ENCODE measurements at regions not wholly inside any gene's neighbourhood (a gene's known extent, or its start where the extent isn't known, plus 50 kb on each side); places are given as distances from the start of the nearest gene placed in this dataset.

GRCh38 chr2:523698-524270 lies 153.4 kb downstream of the TMEM18 start:
- Mint-ChIP-seq H3K9me3 (no peaks in the 10 kb centered on the region), H3K4me1 (ENCODE audit: low read depth) (no peaks in the 10 kb centered on the region), H3K4me3 (no peak overlapping the region), H3K27me3 (ENCODE audit: low read depth) (peaks cover 5% of the 10 kb centered on the region), H3K36me3 (ENCODE audit: low read depth) (no peaks in the 10 kb centered on the region), H3K27ac (no peak overlapping the region)
- intact Hi-C loops (cut with micrococcal nuclease) = no loop called here
- CTCF ChIA-PET = no interaction called here
- DNase-seq = no peak

- H3K4me1 Mint-ChIP-seq (ENCODE audit: low read depth) = no peaks in the 10 kb centered on the region
- no peaks in the 10 kb centered on the region for H3K9me3 Mint-ChIP-seq
- intact Hi-C loops (cut with micrococcal nuclease) = no loop called here
- no peak overlapping the region for H3K4me3 Mint-ChIP-seq
- no peaks in the 10 kb centered on the region for H3K36me3 Mint-ChIP-seq (ENCODE audit: low read depth)
- CTCF ChIA-PET = no interaction called here
- no peak for DNase-seq
- peaks cover 5% of the 10 kb centered on the region for H3K27me3 Mint-ChIP-seq (ENCODE audit: low read depth)
- H3K27ac Mint-ChIP-seq = no peak overlapping the region
These were observed 154.4 kb downstream of the TMEM18 start for GRCh38 chr2:522776-523175.

GRCh38 chr2:521853-522530 lies 155.2 kb downstream of the TMEM18 start:
- H3K36me3 Mint-ChIP-seq (ENCODE audit: low read depth) = no peaks in the 10 kb centered on the region
- intact Hi-C loops (cut with micrococcal nuclease) = no loop called here
- no peak for DNase-seq
- H3K27me3 Mint-ChIP-seq (ENCODE audit: low read depth) = peaks cover 5% of the 10 kb centered on the region
- H3K9me3 Mint-ChIP-seq = no peaks in the 10 kb centered on the region
- no peak overlapping the region for H3K27ac Mint-ChIP-seq
- CTCF ChIA-PET = no interaction called here
- no peaks in the 10 kb centered on the region for H3K4me1 Mint-ChIP-seq (ENCODE audit: low read depth)
- H3K4me3 Mint-ChIP-seq = no peak overlapping the region

GRCh38 chr2:520663-521340 lies 156.4 kb downstream of the TMEM18 start:
- H3K27ac Mint-ChIP-seq = no peak overlapping the region
- H3K27me3 Mint-ChIP-seq (ENCODE audit: low read depth) = peaks cover 3% of the 10 kb centered on the region
- no peaks in the 10 kb centered on the region for H3K36me3 Mint-ChIP-seq (ENCODE audit: low read depth)
- no peaks in the 10 kb centered on the region for H3K4me1 Mint-ChIP-seq (ENCODE audit: low read depth)
- CTCF ChIA-PET = no interaction called here
- H3K4me3 Mint-ChIP-seq = no peak overlapping the region
- no peak for DNase-seq
- no peaks in the 10 kb centered on the region for H3K9me3 Mint-ChIP-seq
- intact Hi-C loops (cut with micrococcal nuclease) = no loop called here

GRCh38 chr2:516944-517343 lies 160.3 kb downstream of the TMEM18 start:
- intact Hi-C loops (cut with micrococcal nuclease) = no loop called here
- CTCF ChIA-PET = interaction anchor here (0.5 kb wide), 1 partner anchor 46 kb away, joined by 3 read pairs; no protein-coding TSS in a partner anchor
- no peaks in the 10 kb centered on the region for H3K4me1 Mint-ChIP-seq (ENCODE audit: low read depth)

DNA sequence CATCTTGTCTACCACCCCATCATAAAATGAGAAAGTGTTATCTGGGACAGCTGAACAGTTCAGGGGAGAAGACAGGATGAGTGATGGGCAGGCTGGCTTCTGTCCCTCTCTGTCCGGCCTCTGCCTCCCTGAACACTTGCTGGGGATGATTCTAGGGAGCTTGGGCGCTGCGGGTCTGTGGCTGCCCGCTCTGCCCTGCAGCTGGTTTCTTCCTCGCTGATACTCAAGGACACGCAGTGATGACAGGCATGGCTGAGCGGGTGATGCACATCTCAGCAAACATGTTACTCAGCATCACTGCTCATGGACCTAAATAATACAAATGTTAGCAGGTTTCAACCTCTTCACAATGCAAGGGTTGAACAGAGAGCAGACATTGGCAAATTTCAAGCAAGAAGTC lies 161.1 kb downstream of the TMEM18 start:
- Mint-ChIP-seq H3K4me1 (ENCODE audit: low read depth) (no peaks in the 10 kb centered on the region), H3K27me3 (ENCODE audit: low read depth) (peaks cover 2% of the 10 kb centered on the region), H3K9me3 (no peaks in the 10 kb centered on the region), H3K4me3 (no peak overlapping the region), H3K36me3 (ENCODE audit: low read depth) (no peaks in the 10 kb centered on the region), H3K27ac (no peak overlapping the region)
- DNase-seq = no peak
- CTCF ChIA-PET = no interaction called here
- intact Hi-C loops (cut with micrococcal nuclease) = no loop called here

More at GRCh38 chr2:516944-517343, 160.3 kb downstream of the TMEM18 start:
- Mint-ChIP-seq H3K9me3 (no peaks in the 10 kb centered on the region), H3K4me3 (no peak overlapping the region), H3K27me3 (ENCODE audit: low read depth) (no peaks in the 10 kb centered on the region), H3K36me3 (ENCODE audit: low read depth) (no peaks in the 10 kb centered on the region), H3K27ac (no peak overlapping the region)
- DNase-seq = no peak

- Mint-ChIP-seq H3K27me3 (ENCODE audit: low read depth) (peaks cover 2% of the 10 kb centered on the region), H3K36me3 (ENCODE audit: low read depth) (no peaks in the 10 kb centered on the region), H3K4me3 (no peak overlapping the region), H3K27ac (no peak overlapping the region), H3K4me1 (ENCODE audit: low read depth) (no peaks in the 10 kb centered on the region), H3K9me3 (no peaks in the 10 kb centered on the region)
- no peak for DNase-seq
- CTCF ChIA-PET = no interaction called here
- intact Hi-C loops (cut with micrococcal nuclease) = no loop called here
These were observed 161.6 kb downstream of the TMEM18 start for GRCh38 chr2:515441-516127.

- intact Hi-C loops (cut with micrococcal nuclease) = no loop called here
- Mint-ChIP-seq H3K9me3 (no peaks in the 10 kb centered on the region), H3K36me3 (ENCODE audit: low read depth) (no peaks in the 10 kb centered on the region), H3K4me3 (no peak overlapping the region), H3K27ac (no peak overlapping the region), H3K27me3 (ENCODE audit: low read depth) (peaks cover 2% of the 10 kb centered on the region), H3K4me1 (ENCODE audit: low read depth) (no peaks in the 10 kb centered on the region)
- CTCF ChIA-PET = no interaction called here
- no peak for DNase-seq
These were observed 163.1 kb downstream of the TMEM18 start for GRCh38 chr2:513981-514706.

DNA sequence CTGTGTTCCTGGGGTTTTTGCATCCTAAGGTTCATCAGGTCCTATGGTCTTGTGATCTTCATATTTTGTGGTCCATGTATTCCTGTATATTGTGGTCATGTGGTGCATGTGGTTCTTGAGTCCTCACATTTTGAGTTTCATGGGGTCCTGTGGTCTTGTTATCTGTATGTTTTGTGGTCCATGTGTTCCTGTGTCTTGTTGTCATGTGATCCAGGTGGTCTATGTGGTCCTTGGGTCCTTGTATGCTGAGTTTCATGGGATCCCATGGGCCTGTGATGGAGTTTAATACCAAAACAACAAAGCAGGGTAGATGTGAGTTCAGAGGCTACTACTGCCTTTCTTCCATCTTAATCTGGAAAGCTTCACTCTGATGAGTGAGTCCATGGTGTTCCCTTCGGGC lies 166.4 kb downstream of the TMEM18 start:
- CTCF ChIA-PET = no interaction called here
- Mint-ChIP-seq H3K9me3 (no peaks in the 10 kb centered on the region), H3K4me3 (no peak overlapping the region), H3K27ac (no peak overlapping the region), H3K4me1 (ENCODE audit: low read depth) (no peaks in the 10 kb centered on the region), H3K36me3 (ENCODE audit: low read depth) (no peaks in the 10 kb centered on the region), H3K27me3 (ENCODE audit: low read depth) (peaks cover 2% of the 10 kb centered on the region)
- intact Hi-C loops (cut with micrococcal nuclease) = no loop called here
- DNase-seq = no peak

- Mint-ChIP-seq H3K9me3 (no peaks in the 10 kb centered on the region), H3K4me3 (no peak overlapping the region), H3K27me3 (ENCODE audit: low read depth) (peaks cover 2% of the 10 kb centered on the region), H3K27ac (no peak overlapping the region), H3K36me3 (ENCODE audit: low read depth) (no peaks in the 10 kb centered on the region), H3K4me1 (ENCODE audit: low read depth) (no peaks in the 10 kb centered on the region)
- intact Hi-C loops (cut with micrococcal nuclease) = no loop called here
- CTCF ChIA-PET = no interaction called here
- DNase-seq = no peak
These were observed 167.3 kb downstream of the TMEM18 start for GRCh38 chr2:509888-510287.

DNA sequence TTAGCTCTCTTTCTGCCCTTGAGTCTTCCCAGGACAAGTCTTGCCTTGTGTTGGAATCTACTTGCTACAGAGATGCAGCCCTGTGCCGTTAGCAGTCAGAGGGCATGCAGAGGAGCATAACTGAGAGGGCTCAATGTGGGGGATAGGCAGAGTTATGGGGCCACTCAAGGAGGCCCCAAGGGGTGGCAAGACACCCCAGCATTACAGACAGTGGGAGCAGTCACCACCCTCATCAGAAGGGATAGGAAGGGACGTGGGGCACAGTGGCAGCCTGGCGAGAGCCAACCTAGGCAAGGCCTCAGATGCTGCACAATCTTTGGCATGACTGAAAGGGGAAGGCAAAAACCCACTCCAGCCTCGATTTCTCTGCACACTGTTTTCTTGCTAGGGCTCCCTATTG lies 169.1 kb downstream of the TMEM18 start:
- CTCF ChIA-PET = no interaction called here
- Mint-ChIP-seq H3K4me1 (ENCODE audit: low read depth) (no peaks in the 10 kb centered on the region), H3K9me3 (no peaks in the 10 kb centered on the region), H3K27ac (no peak overlapping the region), H3K4me3 (no peak overlapping the region), H3K36me3 (ENCODE audit: low read depth) (no peaks in the 10 kb centered on the region), H3K27me3 (ENCODE audit: low read depth) (peaks cover 2% of the 10 kb centered on the region)
- no peak for DNase-seq
- intact Hi-C loops (cut with micrococcal nuclease) = no loop called here

- H3K27me3 Mint-ChIP-seq (ENCODE audit: low read depth) = peaks cover 2% of the 10 kb centered on the region
- H3K4me3 Mint-ChIP-seq = no peak overlapping the region
- no peak overlapping the region for H3K27ac Mint-ChIP-seq
- CTCF ChIA-PET = no interaction called here
- H3K9me3 Mint-ChIP-seq = no peaks in the 10 kb centered on the region
- no peaks in the 10 kb centered on the region for H3K36me3 Mint-ChIP-seq (ENCODE audit: low read depth)
- H3K4me1 Mint-ChIP-seq (ENCODE audit: low read depth) = no peaks in the 10 kb centered on the region
- no peak for DNase-seq
- intact Hi-C loops (cut with micrococcal nuclease) = no loop called here
These were observed 170.3 kb downstream of the TMEM18 start for GRCh38 chr2:506866-507265.

Measured in activated naive CD4-positive, alpha-beta T cell treated with anti-CD3 and anti-CD28 coated beads for 36 hours (primary cell).